CD4-positive, alpha-beta T cell (primary cell): ENCODE measurements at regions not wholly inside any gene's neighbourhood (a gene's known extent, or its start where the extent isn't known, plus 50 kb on each side); places are given as distances from the start of the nearest gene placed in this dataset.
A peak's percentile ranks its signal among the peaks of the same experiment; 100 is the strongest.

Source experiments
- ATAC-seq: fragments of 200-7000 bp; cut with Tn5 transposase; one replicate; pipeline ENCODE4 v1.10.0; 2022; ENCODE audit warnings: mild to moderate bottlenecking; ENCODE audit not compliant: poor library complexity
- CTCF ChIA-PET: fragments of 350-600 bp; sonication (Branson Sonifier 250); formaldehyde crosslinking; loops from one replicate; lab custom pipeline; 2021; ENCODE audit warnings: antibody characterized with exemption, inconsistent platforms; lab: Charles Lee
- POLR2A ChIA-PET: fragments of 350-600 bp; sonication (Branson Sonifier 250); formaldehyde crosslinking; loops from one replicate; lab custom pipeline; 2021; ENCODE audit warnings: antibody characterized with exemption, inconsistent platforms; lab: Charles Lee
- DNase-seq, 14 experiments: peaks; one replicate each; pipeline ENCODE4 v3.0.0-alpha.2; 2013 to 2020; ENCODE audit warnings: mixed read lengths in 2 of 14
- H3K27ac ChIP-seq, 2 donors: one replicate each; pipeline versions ENCODE4 v1.5.1 to v1.7.0; 2013; ENCODE audit warnings: low read length in 2 of 2, low read depth in 1 of 2, mild to moderate bottlenecking in 1 of 2
- H3K27me3 ChIP-seq, 2 experiments: 1 replicate in 1 of 2; 2 replicates in 1 of 2; pipeline versions ENCODE4 v1.6.1 to v1.7.0; 2013; ENCODE audit warnings: low read length in 2 of 2, control low read depth in 1 of 2, mild to moderate bottlenecking in 1 of 2, moderate library complexity in 1 of 2; ENCODE audit not compliant: insufficient read depth in 2 of 2, control insufficient read depth in 1 of 2
- H3K36me3 ChIP-seq: one replicate; pipeline ENCODE4 v1.6.1; 2013; ENCODE audit warnings: low read length, control low read depth; ENCODE audit not compliant: insufficient read depth
- H3K4me1 ChIP-seq: one replicate; pipeline ENCODE4 v1.6.1; 2013; ENCODE audit warnings: low read length, control low read depth; ENCODE audit not compliant: insufficient read depth
- H3K4me3 ChIP-seq: one replicate; pipeline ENCODE4 v1.5.1; 2013; ENCODE audit warnings: mild to moderate bottlenecking, low read length, moderate library complexity
- H3K9me3 ChIP-seq, 2 experiments: 1 replicate in 1 of 2; 2 replicates in 1 of 2; pipeline versions ENCODE4 v1.6.1 to v1.7.0; 2013; ENCODE audit warnings: low read length in 2 of 2, mild to moderate bottlenecking in 2 of 2, control low read depth in 1 of 2, moderate library complexity in 1 of 2; ENCODE audit not compliant: control insufficient read depth in 1 of 2, insufficient read depth in 1 of 2
- H3K27ac Mint-ChIP-seq: one replicate; pipeline ENCODE4 v1.8.0; 2020; ENCODE audit warnings: mixed read lengths
- H3K27me3 Mint-ChIP-seq: one replicate; pipeline ENCODE4 v1.8.0; 2021; ENCODE audit warnings: mixed read lengths
- H3K36me3 Mint-ChIP-seq: one replicate; pipeline ENCODE4 v1.8.0; 2021; ENCODE audit warnings: low read depth, mixed read lengths
- H3K4me1 Mint-ChIP-seq: one replicate; pipeline ENCODE4 v1.8.0; 2021; ENCODE audit warnings: low read depth, mixed read lengths
- H3K4me3 Mint-ChIP-seq: one replicate; pipeline ENCODE4 v1.8.0; 2020; ENCODE audit warnings: mild to moderate bottlenecking, mixed read lengths
- H3K9me3 Mint-ChIP-seq: one replicate; pipeline ENCODE4 v1.8.0; 2020; ENCODE audit warnings: mixed read lengths
- intact Hi-C, 2 experiments: fragments of 100-400 bp; cut with DNase I in 1 of 2; cut with micrococcal nuclease in 1 of 2; formaldehyde crosslinking; loops; one replicate each; pipeline versions ENCODE4 v1.15.1 to v1.9.0; 2023 to 2025; cut with DNase I, micrococcal nuclease
- TF ChIP-seq, protein P1 (sequence below): fragments of 200-600 bp; IDR thresholded peaks from one replicate; pipeline ENCODE4 v1.8.0; 2022; ENCODE audit warnings: antibody characterized with exemption, mild to moderate bottlenecking

DNA sequence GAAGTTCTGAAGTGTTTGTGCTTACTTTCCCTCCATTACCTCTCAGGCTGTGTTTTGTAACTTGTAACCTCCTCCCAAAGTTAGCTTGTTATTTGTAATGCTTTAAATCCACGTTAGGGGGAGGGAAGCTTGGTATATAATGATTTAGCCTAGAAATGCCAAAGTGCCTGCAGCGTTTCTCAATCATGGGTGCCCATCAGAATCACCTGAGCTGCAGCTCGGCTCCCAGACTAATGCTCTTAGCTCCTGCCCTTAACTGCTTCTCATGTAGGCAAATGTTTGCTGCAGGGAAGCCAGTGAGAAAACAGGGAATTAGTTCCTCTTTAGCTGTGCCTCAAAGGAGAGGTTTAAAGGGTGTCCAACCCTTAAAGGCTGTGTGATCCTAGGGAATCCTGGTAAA lies 219.2 kb upstream of the NAALADL2 start:
- Histone ChIP-seq H3K36me3 (no peaks in the 10 kb centered on the region), H3K27me3 (no peaks in the 10 kb centered on the region), H3K4me3 (no peak overlapping the region), H3K9me3 (peaks cover 0 to 15% of the 10 kb centered on the region in 2 experiments), H3K27ac (no peak overlapping the region), H3K4me1 (no peaks in the 10 kb centered on the region)
- no peak for ATAC-seq
- Mint-ChIP-seq H3K36me3 (no peaks in the 10 kb centered on the region), H3K27me3 (no peaks in the 10 kb centered on the region), H3K9me3 (peaks cover 2% of the 10 kb centered on the region), H3K4me1 (no peaks in the 10 kb centered on the region), H3K27ac (no peak overlapping the region), H3K4me3 (no peak overlapping the region)
- TF ChIP-seq, protein P1, sequence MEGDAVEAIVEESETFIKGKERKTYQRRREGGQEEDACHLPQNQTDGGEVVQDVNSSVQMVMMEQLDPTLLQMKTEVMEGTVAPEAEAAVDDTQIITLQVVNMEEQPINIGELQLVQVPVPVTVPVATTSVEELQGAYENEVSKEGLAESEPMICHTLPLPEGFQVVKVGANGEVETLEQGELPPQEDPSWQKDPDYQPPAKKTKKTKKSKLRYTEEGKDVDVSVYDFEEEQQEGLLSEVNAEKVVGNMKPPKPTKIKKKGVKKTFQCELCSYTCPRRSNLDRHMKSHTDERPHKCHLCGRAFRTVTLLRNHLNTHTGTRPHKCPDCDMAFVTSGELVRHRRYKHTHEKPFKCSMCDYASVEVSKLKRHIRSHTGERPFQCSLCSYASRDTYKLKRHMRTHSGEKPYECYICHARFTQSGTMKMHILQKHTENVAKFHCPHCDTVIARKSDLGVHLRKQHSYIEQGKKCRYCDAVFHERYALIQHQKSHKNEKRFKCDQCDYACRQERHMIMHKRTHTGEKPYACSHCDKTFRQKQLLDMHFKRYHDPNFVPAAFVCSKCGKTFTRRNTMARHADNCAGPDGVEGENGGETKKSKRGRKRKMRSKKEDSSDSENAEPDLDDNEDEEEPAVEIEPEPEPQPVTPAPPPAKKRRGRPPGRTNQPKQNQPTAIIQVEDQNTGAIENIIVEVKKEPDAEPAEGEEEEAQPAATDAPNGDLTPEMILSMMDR: no peak
- DNase-seq: no peak
- intact Hi-C loops: no loop called here
- ChIA-PET POLR2A (no interaction called here), CTCF (no interaction called here)

DNA sequence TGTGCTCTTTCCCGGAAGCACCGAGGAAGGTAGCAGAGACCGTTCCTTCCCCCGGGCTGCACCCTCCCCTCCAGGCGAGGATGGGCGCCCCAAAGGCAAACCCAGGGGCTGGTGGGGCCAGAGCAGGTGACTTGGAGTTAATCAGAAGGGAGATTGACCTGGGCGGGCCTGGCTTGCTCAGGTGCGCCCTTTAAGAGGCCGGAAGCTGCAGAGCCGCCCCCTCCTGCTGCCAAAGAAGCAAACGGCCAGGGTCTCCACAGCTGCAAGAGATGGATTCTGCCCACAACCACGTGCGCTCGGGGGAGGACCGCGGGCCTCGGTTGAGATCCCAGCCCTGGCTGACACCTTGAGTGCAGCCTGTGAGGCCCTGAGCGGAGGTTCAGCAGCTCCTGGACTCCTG lies 218.2 kb upstream of the NAALADL2 start:
- ChIA-PET POLR2A (no interaction called here), CTCF (no interaction called here)
- Histone ChIP-seq H3K36me3 (no peaks in the 10 kb centered on the region), H3K27me3 (no peaks in the 10 kb centered on the region), H3K4me3 (no peak overlapping the region), H3K4me1 (no peaks in the 10 kb centered on the region), H3K9me3 (peaks cover 0 to 15% of the 10 kb centered on the region in 2 experiments), H3K27ac (no peak overlapping the region)
- H3K27me3 Mint-ChIP-seq: no peaks in the 10 kb centered on the region
- intact Hi-C loops: no loop called here
- peaks cover 2% of the 10 kb centered on the region for H3K9me3 Mint-ChIP-seq
- no peaks in the 10 kb centered on the region for H3K4me1 Mint-ChIP-seq
- peak in 1 of 14 experiments; percentile 3 for DNase-seq
- no peak overlapping the region for H3K4me3 Mint-ChIP-seq
- no peak for ATAC-seq
- no peak overlapping the region for H3K27ac Mint-ChIP-seq
- H3K36me3 Mint-ChIP-seq: no peaks in the 10 kb centered on the region
- TF ChIP-seq, protein P1: no peak

DNA sequence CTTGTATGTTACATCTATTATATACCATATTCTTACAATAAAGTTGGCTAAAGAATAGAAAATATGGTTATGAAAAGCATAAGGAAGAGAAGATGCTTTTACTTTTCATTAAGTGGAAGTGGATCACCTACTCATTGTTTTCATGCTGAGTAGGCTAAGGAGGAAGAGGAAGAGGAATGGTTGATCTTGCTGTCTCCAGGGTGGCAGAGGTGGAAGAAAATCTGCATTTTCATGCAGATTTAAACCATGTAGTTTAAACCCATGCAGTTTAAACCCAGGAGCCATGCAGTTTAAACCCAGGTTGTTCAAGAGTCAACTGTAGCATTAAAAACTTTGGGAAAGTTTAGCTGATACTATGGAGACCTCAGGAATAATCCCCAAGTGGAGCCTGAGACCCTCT lies 214.8 kb upstream of the NAALADL2 start:
- ChIA-PET CTCF (no interaction called here), POLR2A (no interaction called here)
- Histone ChIP-seq H3K9me3 (peaks cover 0 to 15% of the 10 kb centered on the region in 2 experiments), H3K27ac (no peak overlapping the region), H3K4me3 (no peak overlapping the region), H3K4me1 (no peaks in the 10 kb centered on the region), H3K36me3 (no peaks in the 10 kb centered on the region), H3K27me3 (no peaks in the 10 kb centered on the region)
- no peak overlapping the region for H3K27ac Mint-ChIP-seq
- no peaks in the 10 kb centered on the region for H3K36me3 Mint-ChIP-seq
- no peaks in the 10 kb centered on the region for H3K4me1 Mint-ChIP-seq
- intact Hi-C loops: no loop called here
- no peak overlapping the region for H3K4me3 Mint-ChIP-seq
- ATAC-seq (no peak), DNase-seq (no peak)
- no peaks in the 10 kb centered on the region for H3K27me3 Mint-ChIP-seq
- TF ChIP-seq, protein P1: no peak
- no peaks in the 10 kb centered on the region for H3K9me3 Mint-ChIP-seq
